GM12878 (cell line): ENCODE measurements at regions not wholly inside any gene's neighbourhood (a gene's known extent, or its start where the extent isn't known, plus 50 kb on each side); places are given as distances from the start of the nearest gene placed in this dataset.

Experiments
- ATAC-seq: fragments of 200-7000 bp; cut with Tn5 transposase; 3 replicates; pipeline ENCODE4 v1.9.1; 2020; ENCODE audit warnings: mild to moderate bottlenecking, moderate library complexity
- BruUV-seq: library from RNA; stranded (reverse); fragments of 400-500 nt; replicated peaks from 2 replicates; lab custom pipeline; 2021; lab: Mats Ljungman, UMichigan
- CTCF ChIA-PET: fragments of 300-600 bp; sonication (Branson Sonifier 250); formaldehyde crosslinking; extraction: SDS; loops from one replicate; lab custom pipeline; 2021; ENCODE audit warnings: inconsistent platforms; lab: Yijun Ruan, JAX
- POLR2A ChIA-PET: fragments of 350-600 bp; formaldehyde crosslinking; extraction: SDS; loops from one replicate; lab custom pipeline; 2021; ENCODE audit warnings: inconsistent platforms; lab: Charles Lee
- RAD21 ChIA-PET: fragments of 300-600 bp; sonication (Branson Sonifier 250); formaldehyde crosslinking; loops from one replicate; lab custom pipeline; 2023; ENCODE audit warnings: antibody characterized with exemption; ENCODE audit not compliant: unreplicated experiment; lab: Charles Lee
- SMC1A ChIA-PET: fragments of 300-600 bp; sonication (Branson Sonifier 250); formaldehyde crosslinking; loops from one replicate; lab custom pipeline; 2023; ENCODE audit not compliant: unreplicated experiment, uncharacterized antibody; lab: Charles Lee
- DNase-seq: peaks from one replicate; pipeline ENCODE4 v3.0.0-alpha.2; 2011; ENCODE audit warnings: low read depth, low spot score
- FAIRE-seq: peaks from 3 replicates; lab custom pipeline; 2011; peaks lifted over from hg19 to GRCh38; lab: Jason Lieb, UNC
- H2AFZ ChIP-seq: 2 replicates; pipeline ENCODE4 v1.6.0; 2011; ENCODE audit warnings: low read depth, low read length, control low read depth; ENCODE audit not compliant: control insufficient read depth
- H3K27ac ChIP-seq: 2 replicates; pipeline ENCODE4 v1.5.1; 2011; ENCODE audit warnings: control low read depth; ENCODE audit not compliant: control insufficient read depth, insufficient read depth
- H3K27me3 ChIP-seq, 2 experiments: replicated peaks in 1 of 2; 2 replicates each; pipeline versions ENCODE4 v1.6.0 to v1.6.1; 2011; ENCODE audit warnings: low read length in 1 of 2; ENCODE audit not compliant: control insufficient read depth in 2 of 2, insufficient read depth in 2 of 2
- H3K36me3 ChIP-seq, 2 experiments: 2 replicates each; pipeline ENCODE4 v1.5.1; 2011; ENCODE audit warnings: low read length in 1 of 2; ENCODE audit not compliant: control insufficient read depth in 2 of 2, insufficient read depth in 2 of 2
- H3K4me1 ChIP-seq: 2 replicates; pipeline ENCODE4 v1.6.1; 2011; ENCODE audit warnings: mild to moderate bottlenecking, low read length, moderate library complexity, mixed read lengths; ENCODE audit not compliant: control insufficient read depth, insufficient read depth
- H3K4me2 ChIP-seq: 2 replicates; pipeline ENCODE4 v1.6.0; 2011; ENCODE audit warnings: control low read depth; ENCODE audit not compliant: control insufficient read depth, insufficient read depth
- H3K4me3 ChIP-seq: fragments of 200-600 bp; sonication (generic); 2 replicates; pipeline ENCODE4 v1.5.1; 2016
- H3K79me2 ChIP-seq: 2 replicates; pipeline ENCODE4 v1.6.0; 2011; ENCODE audit warnings: low read length; ENCODE audit not compliant: control insufficient read depth, insufficient read depth
- H3K9ac ChIP-seq: 2 replicates; pipeline ENCODE4 v1.8.0; 2011; ENCODE audit warnings: low read length, control low read depth, mixed read lengths; ENCODE audit not compliant: control insufficient read depth, insufficient read depth
- H3K9me3 ChIP-seq: replicated peaks from 3 replicates; pipeline ENCODE4 v1.5.1; 2011; ENCODE audit warnings: mild to moderate bottlenecking, low read length; ENCODE audit not compliant: control insufficient read depth, insufficient read depth
- H4K20me1 ChIP-seq: 2 replicates; pipeline ENCODE4 v1.6.0; 2011; ENCODE audit not compliant: control insufficient read depth, insufficient read depth
- ATF7 ChIP-seq: fragments of 450-650 bp; IDR thresholded peaks from 2 replicates; pipeline ENCODE4 v1.6.1; 2016; ENCODE audit warnings: low read depth, mild to moderate bottlenecking
- BACH1 ChIP-seq: fragments of 450-650 bp; IDR thresholded peaks from 2 replicates; pipeline ENCODE4 v1.6.1; 2017; ENCODE audit warnings: mild to moderate bottlenecking, borderline replicate concordance
- BCL11A ChIP-seq: IDR thresholded peaks from 2 replicates; pipeline ENCODE4 v1.6.1; 2011; ENCODE audit warnings: low read depth, low read length
- CBX5 ChIP-seq: sonication (generic); IDR thresholded peaks from 2 replicates; pipeline ENCODE4 v1.6.1; 2016; ENCODE audit warnings: low read depth, moderate library complexity, mild to moderate bottlenecking, inconsistent platforms
- CEBPB ChIP-seq, 2 experiments: fragments of 150-350 bp in 1 of 2; IDR thresholded peaks; 2 replicates each; pipeline ENCODE4 v1.6.1; 2012 to 2014; ENCODE audit warnings: low read depth in 2 of 2, low read length in 2 of 2, borderline replicate concordance in 1 of 2, inconsistent platforms in 1 of 2
- CHD4 ChIP-seq: fragments of 200-600 bp; sonication (generic); IDR thresholded peaks from 2 replicates; pipeline ENCODE4 v1.6.1; 2016; ENCODE audit warnings: mild to moderate bottlenecking
- EP300 ChIP-seq, 2 experiments: fragments of 150-350 bp in 1 of 2; IDR thresholded peaks; 2 replicates each; pipeline ENCODE4 v1.6.1; 2011 to 2012; ENCODE audit warnings: low read depth in 2 of 2, low read length in 2 of 2, borderline replicate concordance in 1 of 2, improper control_type of control experiment in 1 of 2, inconsistent platforms in 1 of 2; ENCODE audit not compliant: control insufficient read depth in 1 of 2
- FOS ChIP-seq: IDR thresholded peaks from 3 replicates; pipeline ENCODE4 v1.6.1; 2011; ENCODE audit warnings: borderline replicate concordance; ENCODE audit not compliant: insufficient read length; ENCODE audit errors: extremely low read depth
- KDM1A ChIP-seq: fragments of 200-600 bp; sonication (generic); IDR thresholded peaks from 2 replicates; pipeline ENCODE4 v1.6.1; 2016; ENCODE audit warnings: borderline replicate concordance
- MYB ChIP-seq: fragments of 150-350 bp; IDR thresholded peaks from 2 replicates; pipeline ENCODE4 v1.6.1; 2014; ENCODE audit warnings: mild to moderate bottlenecking, low read depth, low read length, borderline replicate concordance
- NR2F1 ChIP-seq: fragments of 450-650 bp; conservative IDR thresholded peaks from 2 replicates; pipeline ENCODE4 v1.6.1; 2017; ENCODE audit warnings: mild to moderate bottlenecking
- PML ChIP-seq: IDR thresholded peaks from 2 replicates; pipeline ENCODE4 v1.6.1; 2012; ENCODE audit warnings: low read length, inconsistent platforms
- RUNX3 ChIP-seq: IDR thresholded peaks from 2 replicates; pipeline ENCODE4 v1.6.1; 2012; ENCODE audit warnings: low read length, inconsistent platforms
- SIN3A ChIP-seq: IDR thresholded peaks from 2 replicates; pipeline ENCODE4 v1.6.1; 2012; ENCODE audit warnings: low read depth, low read length, improper control_type of control experiment
- SMAD1 ChIP-seq: fragments of 450-650 bp; IDR thresholded peaks from 2 replicates; pipeline ENCODE4 v1.6.1; 2018; ENCODE audit warnings: mild to moderate bottlenecking, low read depth; ENCODE audit not compliant: partially characterized antibody
- SMARCA5 ChIP-seq: fragments of 450-650 bp; IDR thresholded peaks from 2 replicates; pipeline ENCODE4 v1.6.1; 2017; ENCODE audit warnings: mild to moderate bottlenecking
- SUPT20H ChIP-seq: IDR thresholded peaks from 2 replicates; pipeline ENCODE4 v1.6.1; 2011; ENCODE audit warnings: low read depth, mild to moderate bottlenecking, low read length, moderate library complexity, borderline replicate concordance; ENCODE audit not compliant: control insufficient read depth
- WRNIP1 ChIP-seq: IDR thresholded peaks from 2 replicates; pipeline ENCODE4 v1.6.1; 2011; ENCODE audit warnings: low read depth, low read length, improper control_type of control experiment, borderline replicate concordance
- ZNF622 ChIP-seq: fragments of 450-650 bp; IDR thresholded peaks from 2 replicates; pipeline ENCODE4 v1.6.1; 2017; ENCODE audit warnings: mild to moderate bottlenecking, inconsistent platforms
- WGBS: methylation state at CpG from one replicate; pipeline ENCODE4 v1.1.6; 2016; ENCODE audit warnings: low lambda C conversion rate; ENCODE audit not compliant: insufficient replicate concordance, insufficient coverage; ENCODE audit errors: missing lambda C conversion rate; 5-methylcytosine and 5-hydroxymethylcytosine counted together
- in situ Hi-C: fragments of 300-500 bp; cut with MboI; formaldehyde crosslinking; loops from 9 replicates; pipeline ENCODE4 v1.14.3; 2018; ENCODE audit warnings: mixed read lengths
- intact Hi-C: fragments of 100-400 bp; cut with micrococcal nuclease; formaldehyde crosslinking; loops from one replicate; pipeline ENCODE4 v1.14.2; 2022; ENCODE audit not compliant: unreplicated experiment
- TF ChIP-seq, protein P1 (sequence below): fragments of 450-650 bp; IDR thresholded peaks from 2 replicates; pipeline ENCODE4 v1.6.1; 2016; ENCODE audit warnings: mild to moderate bottlenecking

DNA sequence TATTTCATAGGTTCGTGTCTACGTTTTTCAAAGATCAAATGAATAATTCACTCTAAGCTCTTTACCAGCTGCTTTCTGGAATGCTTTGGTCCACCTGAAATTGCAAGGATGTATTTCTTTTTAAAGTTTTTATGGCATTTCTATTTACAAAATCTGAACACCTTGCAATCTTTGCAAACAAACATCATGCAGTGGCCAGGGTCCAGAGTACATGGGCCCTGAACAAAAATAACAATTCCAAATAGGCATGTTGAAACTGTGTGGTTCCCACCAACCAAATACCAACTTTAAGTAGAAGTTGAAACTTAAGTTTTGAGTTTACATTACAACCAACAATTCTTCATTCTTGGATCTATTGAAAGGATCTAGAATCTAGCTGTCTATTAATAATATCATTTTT is 180.1 kb upstream of the FTMT start:
- ATAC-seq, result no peak
- DNase-seq, result no peak
- FAIRE-seq, result no peak
- Histone ChIP-seq H3K27me3 (no peaks in the 10 kb centered on the region), H2AFZ (no peak overlapping the region), H4K20me1 (no peaks in the 10 kb centered on the region), H3K4me1 (no peaks in the 10 kb centered on the region), H3K9me3 (no peaks in the 10 kb centered on the region), H3K9ac (no peak overlapping the region), H3K4me3 (no peak overlapping the region), H3K36me3 (no peaks in the 10 kb centered on the region), H3K4me2 (no peak overlapping the region), H3K79me2 (no peaks in the 10 kb centered on the region), H3K27ac (no peak overlapping the region)
- intact Hi-C loops, result no loop called here
- SMC1A ChIA-PET, result no interaction called here
- TF ChIP-seq CHD4 (no peak), EP300 (IDR thresholded peaks at IDR 0.05; ENCODE audit: borderline replicate concordance in 1 of 2, control insufficient read depth in 1 of 2, low read depth in 2 of 2, low read length in 2 of 2) (no peak)
- no TSS peak for BruUV-seq
- CTCF ChIA-PET, result interaction anchor here (1.1 kb wide), 1 partner anchor 430 kb away, joined by 3 read pairs; no protein-coding TSS in a partner anchor
- in situ Hi-C loops, result no loop called here
- POLR2A ChIA-PET, result no interaction called here
- 45% methylated on average over 2 of the region's 2 CpGs for WGBS
- RAD21 ChIA-PET, result no interaction called here

DNA sequence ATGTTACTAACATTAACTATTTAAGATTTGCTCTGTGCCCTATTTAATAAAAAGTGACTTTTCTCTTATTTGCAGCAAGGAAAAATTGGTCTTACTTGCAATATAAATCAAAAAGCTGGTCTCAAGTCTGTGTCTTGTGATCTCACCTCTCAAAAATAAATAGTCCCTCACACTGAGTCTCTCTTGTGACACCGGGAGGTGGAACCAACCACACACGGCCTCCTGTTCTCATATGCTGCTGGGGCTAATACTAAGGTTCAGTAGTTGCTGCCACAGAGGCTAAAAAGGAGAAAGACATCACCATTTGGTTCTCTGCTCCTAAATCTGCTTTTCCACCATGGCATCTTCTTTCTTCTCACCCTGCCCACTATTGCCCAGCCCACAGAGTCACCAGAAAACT is 175.8 kb upstream of the FTMT start:
- no peak overlapping the region for H3K4me3 ChIP-seq
- H4K20me1 ChIP-seq, result no peaks in the 10 kb centered on the region
- H3K9me3 ChIP-seq, result no peaks in the 10 kb centered on the region
- no peak overlapping the region for H3K9ac ChIP-seq
- RAD21 ChIA-PET, result no interaction called here
- DNase-seq, result no peak
- no peaks in the 10 kb centered on the region for H3K79me2 ChIP-seq
- no peak for ATAC-seq
- SMC1A ChIA-PET, result interaction anchor here (1.5 kb wide), 1 partner anchor 80 kb away, joined by 3 read pairs; no protein-coding TSS in a partner anchor
- POLR2A ChIA-PET, result no interaction called here
- no peak overlapping the region for H3K4me2 ChIP-seq
- no peak for FAIRE-seq
- in situ Hi-C loops (no loop called here), intact Hi-C loops (no loop called here)
- CTCF ChIA-PET, result no interaction called here
- H3K27me3 ChIP-seq, result no peaks in the 10 kb centered on the region
- H3K36me3 ChIP-seq, result no peaks in the 10 kb centered on the region
- H3K27ac ChIP-seq, result no peak overlapping the region
- no peaks in the 10 kb centered on the region for H3K4me1 ChIP-seq
- 38% methylated on average over 2 of the region's 2 CpGs for WGBS
- no peak overlapping the region for H2AFZ ChIP-seq
- BruUV-seq, result no TSS peak
- no peak for TF ChIP-seq NR2F1
- no peak for TF ChIP-seq BACH1
- no peak for TF ChIP-seq SMARCA5
- no peak for TF ChIP-seq CEBPB (IDR thresholded peaks at IDR 0.05; ENCODE audit: borderline replicate concordance in 1 of 2, low read depth in 2 of 2, low read length in 2 of 2)
- no peak for TF ChIP-seq WRNIP1
- TF ChIP-seq SUPT20H, result no peak
- no peak for TF ChIP-seq CBX5
- no peak for TF ChIP-seq FOS
- TF ChIP-seq SIN3A, result no peak
- no peak for TF ChIP-seq BCL11A
- TF ChIP-seq MYB, result no peak
- no peak for TF ChIP-seq ZNF622
- TF ChIP-seq ATF7, result no peak
- TF ChIP-seq, protein P1, sequence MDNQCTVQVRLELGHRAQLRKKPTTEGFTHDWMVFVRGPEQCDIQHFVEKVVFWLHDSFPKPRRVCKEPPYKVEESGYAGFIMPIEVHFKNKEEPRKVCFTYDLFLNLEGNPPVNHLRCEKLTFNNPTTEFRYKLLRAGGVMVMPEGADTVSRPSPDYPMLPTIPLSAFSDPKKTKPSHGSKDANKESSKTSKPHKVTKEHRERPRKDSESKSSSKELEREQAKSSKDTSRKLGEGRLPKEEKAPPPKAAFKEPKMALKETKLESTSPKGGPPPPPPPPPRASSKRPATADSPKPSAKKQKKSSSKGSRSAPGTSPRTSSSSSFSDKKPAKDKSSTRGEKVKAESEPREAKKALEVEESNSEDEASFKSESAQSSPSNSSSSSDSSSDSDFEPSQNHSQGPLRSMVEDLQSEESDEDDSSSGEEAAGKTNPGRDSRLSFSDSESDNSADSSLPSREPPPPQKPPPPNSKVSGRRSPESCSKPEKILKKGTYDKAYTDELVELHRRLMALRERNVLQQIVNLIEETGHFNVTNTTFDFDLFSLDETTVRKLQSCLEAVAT, result no peak
- no peak for TF ChIP-seq SMAD1
- no peak for TF ChIP-seq KDM1A
- no peak for TF ChIP-seq RUNX3
- no peak for TF ChIP-seq PML
